ENCODE measurements at regions not wholly inside any gene's neighbourhood (a gene's known extent, or its start where the extent isn't known, plus 50 kb on each side); places are given as distances from the start of the nearest gene placed in this dataset.

DNA sequence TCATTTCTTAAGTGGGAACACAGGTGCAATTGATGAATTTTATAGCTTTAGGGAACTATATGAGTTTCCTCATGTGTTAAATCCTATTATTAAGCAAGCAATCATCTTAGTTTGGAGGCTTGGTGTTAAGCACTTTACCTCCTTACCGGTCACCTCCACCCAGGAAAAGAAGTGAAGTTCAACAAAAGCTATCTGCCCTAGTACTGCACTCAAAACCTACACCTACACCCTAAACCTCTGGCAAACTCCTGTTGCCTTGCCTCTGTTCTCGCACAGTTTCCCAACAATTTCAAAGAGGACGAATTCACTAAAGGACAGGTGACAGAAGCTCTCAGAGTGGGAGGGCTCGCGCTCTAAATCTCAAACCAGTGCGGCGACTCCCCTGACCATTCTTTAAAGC lies 85.7 kb upstream of the TENT5D start:
- Histone ChIP-seq H3K9me3 (ENCODE audit: control insufficient read depth in 2 of 3, insufficient read depth in 1 of 3, low read length in 3 of 3) (no peaks in the 10 kb centered on the region), H3K9ac (ENCODE audit: low read length in 3 of 3) (no peak overlapping the region), H3K27ac (ENCODE audit: low read depth in 2 of 2, low read length in 2 of 2) (no peak overlapping the region), H3K4me1 (ENCODE audit: control insufficient read depth in 2 of 3, insufficient read depth in 2 of 3, low read depth in 1 of 3, low read length in 3 of 3) (no peaks in the 10 kb centered on the region), H3K4me3 (ENCODE audit: low read length in 3 of 3) (peak overlapping the region; percentile 26 to 69 (median 60)), H3K27me3 (ENCODE audit: control insufficient read depth, insufficient read depth, low read length) (no peaks in the 10 kb centered on the region), H3K36me3 (ENCODE audit: control insufficient read depth in 2 of 3, insufficient read depth in 3 of 3, low read length in 3 of 3) (no peaks in the 10 kb centered on the region)
- peak in 1 of 5 donors; percentile 1 for DNase-seq
- no peak for FAIRE-seq
- intact Hi-C loops (cut with DNase I): no loop called here
- TF ChIP-seq CTCF (IDR thresholded peaks at IDR 0.05; ENCODE audit: borderline replicate concordance, extremely low read depth, insufficient read depth): no peak

DNA sequence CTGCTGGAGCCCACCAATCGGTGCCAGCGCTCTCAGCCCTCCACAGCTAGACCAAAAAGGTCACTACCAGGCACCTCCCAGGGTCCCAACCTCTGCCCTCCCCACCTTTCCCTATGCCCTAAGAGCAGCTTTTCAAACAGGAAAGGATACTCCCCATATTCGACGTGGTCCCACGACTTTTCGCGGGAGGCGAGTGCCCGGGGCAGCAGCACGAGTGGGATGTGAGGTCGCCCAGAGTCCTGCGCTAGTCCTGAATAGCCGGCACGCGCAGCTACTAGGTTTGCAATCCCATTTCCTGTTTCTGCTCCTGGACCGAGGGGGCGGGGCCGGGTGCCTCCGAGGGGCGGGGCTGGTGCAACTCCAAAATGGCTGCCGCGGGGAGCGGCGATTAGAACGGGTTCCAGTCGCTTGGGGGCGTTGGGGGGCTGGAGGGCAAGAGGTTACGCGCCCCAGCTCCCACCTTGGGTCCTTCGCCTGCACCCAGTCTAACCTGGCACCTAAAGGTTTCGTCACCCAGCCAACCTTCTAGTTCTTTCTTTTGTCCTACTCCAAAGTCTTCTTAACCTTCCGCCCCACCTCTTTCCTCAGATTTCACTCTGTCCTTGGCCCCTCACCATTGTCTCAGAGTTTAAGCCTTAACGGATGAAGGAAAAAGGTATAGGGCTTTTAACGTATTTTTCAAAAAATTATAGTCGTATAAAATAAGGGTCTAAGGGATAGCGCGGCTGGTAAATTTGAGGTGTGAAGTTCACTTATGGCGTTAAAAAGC lies 85.0 kb upstream of the TENT5D start:
- no peak overlapping the region for H3K9ac ChIP-seq (ENCODE audit: low read length in 3 of 3)
- no peaks in the 10 kb centered on the region for H3K4me1 ChIP-seq (ENCODE audit: control insufficient read depth in 2 of 3, insufficient read depth in 2 of 3, low read depth in 1 of 3, low read length in 3 of 3)
- peak; percentile 49 to 80 (median 64) for DNase-seq
- peak overlapping the region; percentile 40 to 69 (median 60) for H3K4me3 ChIP-seq (ENCODE audit: low read length in 3 of 3)
- H3K27ac ChIP-seq (ENCODE audit: low read depth in 2 of 2, low read length in 2 of 2): no peak overlapping the region
- no peaks in the 10 kb centered on the region for H3K9me3 ChIP-seq (ENCODE audit: control insufficient read depth in 2 of 3, insufficient read depth in 1 of 3, low read length in 3 of 3)
- no peak for TF ChIP-seq CTCF (IDR thresholded peaks at IDR 0.05; ENCODE audit: borderline replicate concordance, extremely low read depth, insufficient read depth)
- H3K27me3 ChIP-seq (ENCODE audit: control insufficient read depth, insufficient read depth, low read length): no peaks in the 10 kb centered on the region
- intact Hi-C loops (cut with DNase I): no loop called here
- FAIRE-seq: no peak
- H3K36me3 ChIP-seq (ENCODE audit: control insufficient read depth in 2 of 3, insufficient read depth in 3 of 3, low read length in 3 of 3): no peaks in the 10 kb centered on the region

- DNase-seq (peak in 3 of 5 donors; percentile 8 to 19 (median 13)), FAIRE-seq (no peak)
- intact Hi-C loops (cut with DNase I): no loop called here
- no peaks in the 10 kb centered on the region for H3K27me3 ChIP-seq (ENCODE audit: control insufficient read depth, insufficient read depth, low read length)
- no peaks in the 10 kb centered on the region for H3K4me1 ChIP-seq (ENCODE audit: control insufficient read depth in 2 of 3, insufficient read depth in 2 of 3, low read depth in 1 of 3, low read length in 3 of 3)
- no peaks in the 10 kb centered on the region for H3K36me3 ChIP-seq (ENCODE audit: control insufficient read depth in 2 of 3, insufficient read depth in 3 of 3, low read length in 3 of 3)
- H3K4me3 ChIP-seq (ENCODE audit: low read length in 3 of 3): no peak overlapping the region
- H3K27ac ChIP-seq (ENCODE audit: low read depth in 2 of 2, low read length in 2 of 2): no peak overlapping the region
- TF ChIP-seq CTCF (IDR thresholded peaks at IDR 0.05; ENCODE audit: borderline replicate concordance, extremely low read depth, insufficient read depth): no peak
- no peaks in the 10 kb centered on the region for H3K9me3 ChIP-seq (ENCODE audit: control insufficient read depth in 2 of 3, insufficient read depth in 1 of 3, low read length in 3 of 3)
- no peak overlapping the region for H3K9ac ChIP-seq (ENCODE audit: low read length in 3 of 3)
Observed at GRCh38 chrX:80354966-80355465, 65.2 kb upstream of the TENT5D start.

Data from kidney (tissue), 13 donors.